ENCODE measurements at regions not wholly inside any gene's neighbourhood (a gene's known extent, or its start where the extent isn't known, plus 50 kb on each side); places are given as distances from the start of the nearest gene placed in this dataset.

DNA sequence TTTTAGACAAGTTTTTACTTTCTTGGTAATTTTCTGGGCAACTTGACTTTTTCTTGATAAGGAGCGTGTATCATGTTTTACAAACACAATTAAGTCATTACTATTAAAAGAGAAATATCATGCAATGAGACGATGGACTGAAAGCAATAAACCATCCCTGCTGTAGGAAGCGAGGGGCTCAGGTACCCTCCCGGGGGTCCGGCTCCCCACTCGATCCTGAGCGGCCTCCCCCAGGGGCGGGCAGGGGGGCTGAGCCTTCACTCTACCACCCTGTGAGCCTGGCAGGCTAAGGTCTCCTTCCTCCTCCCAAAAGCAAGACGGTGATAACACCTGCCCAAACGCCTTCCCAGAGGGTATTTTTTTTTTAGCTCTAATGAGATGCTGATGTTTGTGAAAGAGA, 51.8 kb upstream of the ADGRA1 start:
- H3K4me1 ChIP-seq (ENCODE audit: control insufficient read depth, low read depth, low read length): peaks cover 4% of the 10 kb centered on the region
- H3K27me3 ChIP-seq (ENCODE audit: control insufficient read depth, insufficient read depth, low read length): peaks cover 14% of the 10 kb centered on the region
- H3K36me3 ChIP-seq (ENCODE audit: control insufficient read depth, low read depth, low read length): no peaks in the 10 kb centered on the region
- H3K9ac ChIP-seq (ENCODE audit: low read length): no peak overlapping the region
- H3K9me3 ChIP-seq (ENCODE audit: control insufficient read depth, low read depth, low read length): no peaks in the 10 kb centered on the region
- no peak overlapping the region for H3K27ac ChIP-seq (ENCODE audit: low read length)
- H3K4me3 ChIP-seq (ENCODE audit: low read length): no peak overlapping the region

DNA sequence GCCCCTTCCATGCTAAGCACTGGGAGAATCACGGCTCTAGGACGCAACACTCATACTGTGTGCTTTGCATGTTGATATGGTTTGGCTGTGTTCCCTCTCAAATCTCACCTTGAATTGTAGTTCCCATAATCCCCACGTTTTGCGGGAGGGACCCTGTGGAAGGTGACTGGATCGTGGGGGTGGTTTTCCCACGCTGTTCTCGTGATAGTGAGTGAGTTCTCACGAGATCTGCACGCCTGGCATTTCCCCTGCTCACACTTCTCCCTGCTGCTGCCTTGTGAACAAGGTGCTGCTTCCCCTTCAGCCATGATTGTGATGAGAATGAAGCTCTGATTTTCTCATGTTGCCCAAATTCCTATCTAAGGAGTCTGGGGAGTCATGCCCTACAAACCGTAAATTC, 53.0 kb upstream of the ADGRA1 start:
- H3K9me3 ChIP-seq (ENCODE audit: control insufficient read depth, low read depth, low read length): no peaks in the 10 kb centered on the region
- no peak overlapping the region for H3K27ac ChIP-seq (ENCODE audit: low read length)
- peaks cover 24% of the 10 kb centered on the region for H3K27me3 ChIP-seq (ENCODE audit: control insufficient read depth, insufficient read depth, low read length)
- H3K36me3 ChIP-seq (ENCODE audit: control insufficient read depth, low read depth, low read length): no peaks in the 10 kb centered on the region
- H3K4me3 ChIP-seq (ENCODE audit: low read length): no peak overlapping the region
- H3K9ac ChIP-seq (ENCODE audit: low read length): no peak overlapping the region
- peaks cover 12% of the 10 kb centered on the region for H3K4me1 ChIP-seq (ENCODE audit: control insufficient read depth, low read depth, low read length)

DNA sequence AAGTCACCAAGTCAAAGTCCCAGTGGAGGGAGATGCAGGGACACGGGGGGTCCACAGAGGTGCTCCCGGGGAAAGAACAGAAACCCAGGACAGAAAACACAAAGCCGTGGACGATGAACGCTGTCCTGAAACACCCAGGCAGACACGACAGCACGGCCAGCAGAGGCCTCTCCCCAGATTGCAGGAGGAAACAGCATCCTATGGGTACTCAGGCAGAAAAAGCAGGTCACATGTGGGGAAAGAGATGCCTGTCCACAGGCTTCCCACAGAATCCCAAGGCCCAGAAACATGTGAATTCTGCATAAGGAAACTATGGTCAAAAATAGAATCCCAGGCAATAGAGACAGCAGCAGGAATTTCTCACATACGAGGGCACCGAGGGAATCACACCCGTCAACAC, 53.6 kb upstream of the ADGRA1 start:
- H3K27me3 ChIP-seq (ENCODE audit: control insufficient read depth, insufficient read depth, low read length): peaks cover 30% of the 10 kb centered on the region
- H3K4me1 ChIP-seq (ENCODE audit: control insufficient read depth, low read depth, low read length): peaks cover 12% of the 10 kb centered on the region

DNA sequence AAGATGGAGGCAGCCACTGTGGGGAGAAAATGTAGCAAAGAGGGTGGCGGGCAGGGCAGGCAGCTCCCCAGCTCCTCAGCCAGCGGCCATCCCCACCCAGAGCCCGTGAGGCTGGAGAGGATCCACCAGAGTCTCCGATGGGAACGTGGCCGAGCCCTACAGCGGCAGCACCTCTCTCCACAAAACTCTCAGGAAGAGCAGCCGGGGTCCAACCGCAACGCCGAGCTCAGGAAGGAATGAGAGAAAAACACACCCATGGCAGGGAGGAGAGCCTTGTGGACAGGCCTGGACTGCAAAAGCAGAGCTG, 54.0 kb upstream of the ADGRA1 start:
- peaks cover 12% of the 10 kb centered on the region for H3K4me1 ChIP-seq (ENCODE audit: control insufficient read depth, low read depth, low read length)
- no peak overlapping the region for H3K4me3 ChIP-seq (ENCODE audit: low read length)
- no peaks in the 10 kb centered on the region for H3K9me3 ChIP-seq (ENCODE audit: control insufficient read depth, low read depth, low read length)
- no peak overlapping the region for H3K9ac ChIP-seq (ENCODE audit: low read length)
- H3K27me3 ChIP-seq (ENCODE audit: control insufficient read depth, insufficient read depth, low read length): peaks cover 31% of the 10 kb centered on the region
- H3K36me3 ChIP-seq (ENCODE audit: control insufficient read depth, low read depth, low read length): no peaks in the 10 kb centered on the region
- H3K27ac ChIP-seq (ENCODE audit: low read length): no peak overlapping the region

More for the DNA sequence above, 53.6 kb upstream of the ADGRA1 start:
- Histone ChIP-seq H3K9me3 (ENCODE audit: control insufficient read depth, low read depth, low read length) (no peaks in the 10 kb centered on the region), H3K9ac (ENCODE audit: low read length) (no peak overlapping the region), H3K27ac (ENCODE audit: low read length) (no peak overlapping the region), H3K4me3 (ENCODE audit: low read length) (no peak overlapping the region), H3K36me3 (ENCODE audit: control insufficient read depth, low read depth, low read length) (no peaks in the 10 kb centered on the region)

- Histone ChIP-seq H3K36me3 (ENCODE audit: control insufficient read depth, low read depth, low read length) (no peaks in the 10 kb centered on the region), H3K4me3 (ENCODE audit: low read length) (no peak overlapping the region), H3K27me3 (ENCODE audit: control insufficient read depth, insufficient read depth, low read length) (peaks cover 31% of the 10 kb centered on the region), H3K9me3 (ENCODE audit: control insufficient read depth, low read depth, low read length) (no peaks in the 10 kb centered on the region), H3K4me1 (ENCODE audit: control insufficient read depth, low read depth, low read length) (peaks cover 12% of the 10 kb centered on the region), H3K27ac (ENCODE audit: low read length) (no peak overlapping the region), H3K9ac (ENCODE audit: low read length) (no peak overlapping the region)
These were observed 54.6 kb upstream of the ADGRA1 start for GRCh38 chr10:133032976-133033741.

DNA sequence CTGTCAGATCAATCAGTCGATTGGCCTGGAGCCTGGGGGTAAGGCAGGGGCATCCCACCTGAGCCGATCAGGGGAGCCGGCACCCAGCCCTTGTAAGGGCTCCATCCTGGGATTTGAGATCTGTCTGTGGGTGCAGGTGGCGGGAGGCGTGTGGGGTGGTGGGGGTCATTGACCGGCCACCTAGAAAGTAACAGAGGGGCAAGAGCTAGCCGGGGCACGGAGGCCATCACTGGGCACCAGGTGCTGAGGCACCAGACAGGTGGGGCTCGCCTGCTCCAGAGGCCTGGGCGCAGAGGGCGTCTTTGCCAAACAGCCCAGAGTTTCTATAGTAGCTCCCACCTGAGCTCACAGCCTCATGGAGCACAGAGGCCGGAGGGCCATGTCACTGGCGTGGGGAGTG, 55.5 kb upstream of the ADGRA1 start:
- Histone ChIP-seq H3K36me3 (ENCODE audit: control insufficient read depth, low read depth, low read length) (no peaks in the 10 kb centered on the region), H3K27ac (ENCODE audit: low read length) (no peak overlapping the region), H3K27me3 (ENCODE audit: control insufficient read depth, insufficient read depth, low read length) (peaks cover 31% of the 10 kb centered on the region), H3K4me1 (ENCODE audit: control insufficient read depth, low read depth, low read length) (peaks cover 12% of the 10 kb centered on the region), H3K9ac (ENCODE audit: low read length) (no peak overlapping the region), H3K9me3 (ENCODE audit: control insufficient read depth, low read depth, low read length) (no peaks in the 10 kb centered on the region), H3K4me3 (ENCODE audit: low read length) (no peak overlapping the region)

DNA sequence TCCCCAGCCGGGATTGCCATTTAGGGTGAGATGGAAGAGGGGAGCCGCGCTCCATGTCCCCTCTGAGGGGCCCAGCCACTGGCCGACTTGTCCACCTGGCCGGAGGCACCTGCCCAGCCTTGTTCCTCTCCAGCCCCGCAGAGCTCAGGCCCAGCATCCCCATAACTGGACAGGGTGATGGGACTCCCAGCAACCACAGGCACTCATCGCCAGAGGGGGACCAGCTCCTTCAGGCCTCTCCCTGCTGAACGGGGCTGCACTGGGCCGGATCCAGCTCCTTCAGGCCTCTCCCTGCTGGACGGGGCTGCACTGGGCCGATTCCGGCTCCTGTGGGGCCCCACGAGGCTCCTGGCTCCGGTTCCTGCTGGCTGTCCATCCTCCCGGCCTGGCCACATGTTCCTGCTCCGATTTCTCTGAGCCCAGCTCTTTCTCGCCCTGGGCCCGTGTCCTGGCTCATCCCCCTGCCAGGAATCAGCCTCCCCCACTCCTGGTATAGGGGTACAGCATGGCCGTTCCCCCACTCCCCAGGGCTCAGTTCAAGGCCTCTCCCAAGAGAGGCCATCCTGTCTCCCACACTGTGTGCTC, 56.1 kb upstream of the ADGRA1 start:
- no peak overlapping the region for H3K27ac ChIP-seq (ENCODE audit: low read length)
- H3K36me3 ChIP-seq (ENCODE audit: control insufficient read depth, low read depth, low read length): no peaks in the 10 kb centered on the region
- peaks cover 31% of the 10 kb centered on the region for H3K27me3 ChIP-seq (ENCODE audit: control insufficient read depth, insufficient read depth, low read length)
- H3K9me3 ChIP-seq (ENCODE audit: control insufficient read depth, low read depth, low read length): no peaks in the 10 kb centered on the region
- H3K4me3 ChIP-seq (ENCODE audit: low read length): no peak overlapping the region
- H3K4me1 ChIP-seq (ENCODE audit: control insufficient read depth, low read depth, low read length): peaks cover 12% of the 10 kb centered on the region
- H3K9ac ChIP-seq (ENCODE audit: low read length): no peak overlapping the region

- H3K27me3 ChIP-seq (ENCODE audit: control insufficient read depth, insufficient read depth, low read length): peaks cover 31% of the 10 kb centered on the region
- no peaks in the 10 kb centered on the region for H3K9me3 ChIP-seq (ENCODE audit: control insufficient read depth, low read depth, low read length)
- no peak overlapping the region for H3K9ac ChIP-seq (ENCODE audit: low read length)
- no peaks in the 10 kb centered on the region for H3K36me3 ChIP-seq (ENCODE audit: control insufficient read depth, low read depth, low read length)
- H3K4me1 ChIP-seq (ENCODE audit: control insufficient read depth, low read depth, low read length): peaks cover 12% of the 10 kb centered on the region
- no peak overlapping the region for H3K27ac ChIP-seq (ENCODE audit: low read length)
- no peak overlapping the region for H3K4me3 ChIP-seq (ENCODE audit: low read length)
These were observed 56.9 kb upstream of the ADGRA1 start for GRCh38 chr10:133030781-133031180.

- H3K9ac ChIP-seq (ENCODE audit: low read length): no peak overlapping the region
- peaks cover 37% of the 10 kb centered on the region for H3K27me3 ChIP-seq (ENCODE audit: control insufficient read depth, insufficient read depth, low read length)
- no peaks in the 10 kb centered on the region for H3K9me3 ChIP-seq (ENCODE audit: control insufficient read depth, low read depth, low read length)
These were observed 57.6 kb upstream of the ADGRA1 start for GRCh38 chr10:133030126-133030525.

DNA sequence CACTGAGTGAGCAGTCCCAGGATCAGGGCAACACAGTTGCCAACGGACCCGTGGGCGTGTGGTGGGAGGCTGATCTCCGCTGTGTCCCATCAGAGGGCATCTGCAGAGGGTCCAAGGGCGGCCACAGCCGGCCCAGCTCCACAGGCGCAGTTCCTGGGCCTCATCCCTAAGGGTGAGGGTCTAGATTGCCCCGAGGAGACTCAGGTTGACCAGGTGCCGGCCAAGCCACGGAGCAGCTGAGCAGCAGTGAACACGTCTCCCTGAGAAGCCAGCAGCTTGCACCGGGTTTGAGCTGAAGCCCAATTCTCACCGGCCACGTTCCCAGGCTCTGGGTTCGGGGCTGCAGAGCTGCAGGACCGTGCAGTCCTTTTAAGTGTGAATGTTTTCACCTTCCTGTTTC, 58.8 kb upstream of the ADGRA1 start:
- Histone ChIP-seq H3K4me3 (ENCODE audit: low read length) (no peak overlapping the region), H3K9me3 (ENCODE audit: control insufficient read depth, low read depth, low read length) (no peaks in the 10 kb centered on the region), H3K36me3 (ENCODE audit: control insufficient read depth, low read depth, low read length) (no peaks in the 10 kb centered on the region), H3K9ac (ENCODE audit: low read length) (no peak overlapping the region), H3K27me3 (ENCODE audit: control insufficient read depth, insufficient read depth, low read length) (peaks cover 49% of the 10 kb centered on the region), H3K4me1 (ENCODE audit: control insufficient read depth, low read depth, low read length) (peaks cover 19% of the 10 kb centered on the region), H3K27ac (ENCODE audit: low read length) (no peak overlapping the region)

More at GRCh38 chr10:133030126-133030525, 57.6 kb upstream of the ADGRA1 start:
- Histone ChIP-seq H3K27ac (ENCODE audit: low read length) (no peak overlapping the region), H3K36me3 (ENCODE audit: control insufficient read depth, low read depth, low read length) (no peaks in the 10 kb centered on the region), H3K4me1 (ENCODE audit: control insufficient read depth, low read depth, low read length) (peaks cover 12% of the 10 kb centered on the region), H3K4me3 (ENCODE audit: low read length) (no peak overlapping the region)

DNA sequence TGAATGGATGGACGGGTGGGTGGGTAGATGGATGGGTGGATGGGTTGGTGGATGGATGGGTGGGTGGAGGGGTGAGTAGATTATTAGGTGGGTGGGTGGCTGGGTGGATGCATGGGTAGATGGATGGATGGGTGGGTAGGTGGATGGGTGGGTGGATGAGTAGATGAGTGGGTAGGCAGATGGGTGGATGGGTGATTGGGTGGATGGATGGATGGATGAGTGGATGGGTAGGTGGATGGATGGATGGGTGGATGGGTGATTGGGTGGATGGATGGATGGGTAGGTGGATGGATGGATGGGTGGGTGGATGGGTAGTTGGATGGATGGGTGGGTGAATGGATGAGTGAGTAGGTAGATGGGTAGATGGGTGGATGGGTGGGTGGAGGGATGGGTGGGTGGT, 59.6 kb upstream of the ADGRA1 start:
- H3K4me1 ChIP-seq (ENCODE audit: control insufficient read depth, low read depth, low read length): peaks cover 19% of the 10 kb centered on the region
- H3K27ac ChIP-seq (ENCODE audit: low read length): no peak overlapping the region
- H3K36me3 ChIP-seq (ENCODE audit: control insufficient read depth, low read depth, low read length): no peaks in the 10 kb centered on the region
- peaks cover 52% of the 10 kb centered on the region for H3K27me3 ChIP-seq (ENCODE audit: control insufficient read depth, insufficient read depth, low read length)
- H3K4me3 ChIP-seq (ENCODE audit: low read length): no peak overlapping the region
- no peak overlapping the region for H3K9ac ChIP-seq (ENCODE audit: low read length)
- H3K9me3 ChIP-seq (ENCODE audit: control insufficient read depth, low read depth, low read length): no peaks in the 10 kb centered on the region

GRCh38 chr10:133027482-133027881, 60.2 kb upstream of the ADGRA1 start:
- Histone ChIP-seq H3K27me3 (ENCODE audit: control insufficient read depth, insufficient read depth, low read length) (peaks cover 52% of the 10 kb centered on the region), H3K9ac (ENCODE audit: low read length) (no peak overlapping the region), H3K4me1 (ENCODE audit: control insufficient read depth, low read depth, low read length) (peaks cover 19% of the 10 kb centered on the region), H3K9me3 (ENCODE audit: control insufficient read depth, low read depth, low read length) (no peaks in the 10 kb centered on the region), H3K27ac (ENCODE audit: low read length) (no peak overlapping the region), H3K4me3 (ENCODE audit: low read length) (no peak overlapping the region), H3K36me3 (ENCODE audit: control insufficient read depth, low read depth, low read length) (no peaks in the 10 kb centered on the region)
